ENCODE measurements at regions not wholly inside any gene's neighbourhood (a gene's known extent, or its start where the extent isn't known, plus 50 kb on each side); places are given as distances from the start of the nearest gene placed in this dataset.

- TF ChIP-seq CTCF (IDR thresholded peaks at IDR 0.05; ENCODE audit: poor library complexity, severe bottlenecking) (no peak), POLR2AphosphoS5 (IDR thresholded peaks at IDR 0.05) (no peak), SMC3 (conservative IDR thresholded peaks at IDR 0.05; ENCODE audit: poor library complexity) (no peak)
Observed at GRCh38 chr1:73953186-73953585, 244.8 kb downstream of the LRRIQ3 start.
